Left lobe of liver (tissue), 2 donors: ENCODE measurements at regions not wholly inside any gene's neighbourhood (a gene's known extent, or its start where the extent isn't known, plus 50 kb on each side); places are given as distances from the start of the nearest gene placed in this dataset.

Experiments used
- ATAC-seq: fragments of 200-7000 bp; cut with Tn5 transposase; one replicate; pipeline ENCODE4 v1.9.1; 2020; ENCODE audit warnings: mild to moderate bottlenecking, moderate library complexity
- DNase-seq: peaks from one replicate; pipeline ENCODE4 v3.0.0-alpha.2; 2020; ENCODE audit warnings: low spot score
- donor health status: DM: no; HTN: no; CAD: no; lungs with moderate emphysema.
- donor health status: DM: no; HTN: yes; CAD: no.

GRCh38 chr12:75974323-75975187, 57.0 kb downstream of the PHLDA1 start:
- ATAC-seq (no peak), DNase-seq (no peak)

- ATAC-seq: no peak
- DNase-seq: no peak
These were observed 60.3 kb downstream of the PHLDA1 start for GRCh38 chr12:75971253-75971652.

GRCh38 chr12:75970310-75970709, 61.3 kb downstream of the PHLDA1 start:
- ATAC-seq: no peak
- no peak for DNase-seq

GRCh38 chr12:75969768-75970167, 61.8 kb downstream of the PHLDA1 start:
- ATAC-seq (peak; percentile 17), DNase-seq (no peak)

GRCh38 chr12:75965661-75966060, 65.9 kb downstream of the PHLDA1 start:
- DNase-seq: no peak
- ATAC-seq: no peak

GRCh38 chr12:75964150-75964549, 67.4 kb downstream of the PHLDA1 start:
- DNase-seq (no peak), ATAC-seq (peak; percentile 53)

GRCh38 chr12:75961878-75962277, 69.7 kb downstream of the PHLDA1 start:
- DNase-seq (no peak), ATAC-seq (no peak)

- DNase-seq: no peak
These were observed 70.5 kb downstream of the PHLDA1 start for GRCh38 chr12:75960954-75961661.

GRCh38 chr12:75960086-75960910, 71.3 kb downstream of the PHLDA1 start:
- peak; percentile 40 for ATAC-seq
- no peak for DNase-seq

More at GRCh38 chr12:75960954-75961661, 70.5 kb downstream of the PHLDA1 start:
- ATAC-seq: no peak

GRCh38 chr12:75959506-75959905, 72.1 kb downstream of the PHLDA1 start:
- ATAC-seq: no peak

GRCh38 chr12:75959060-75959459, 72.5 kb downstream of the PHLDA1 start:
- no peak for ATAC-seq
- no peak for DNase-seq

More at GRCh38 chr12:75959506-75959905, 72.1 kb downstream of the PHLDA1 start:
- DNase-seq: no peak

GRCh38 chr12:75955251-75955650, 76.3 kb downstream of the PHLDA1 start:
- DNase-seq (no peak), ATAC-seq (no peak)

- ATAC-seq (no peak), DNase-seq (no peak)
These were observed 76.8 kb downstream of the PHLDA1 start for GRCh38 chr12:75954749-75955148.

GRCh38 chr12:75954041-75954440, 77.5 kb downstream of the PHLDA1 start:
- DNase-seq: no peak
- ATAC-seq: peak; percentile 14

- no peak for ATAC-seq
These were observed 78.2 kb downstream of the PHLDA1 start for GRCh38 chr12:75953312-75953906.

GRCh38 chr12:75951399-75952278, 79.9 kb downstream of the PHLDA1 start:
- peak; percentile 47 for ATAC-seq

More at GRCh38 chr12:75953312-75953906, 78.2 kb downstream of the PHLDA1 start:
- no peak for DNase-seq

GRCh38 chr12:75947156-75947723, 84.3 kb downstream of the PHLDA1 start:
- DNase-seq (no peak), ATAC-seq (no peak)

More at GRCh38 chr12:75951399-75952278, 79.9 kb downstream of the PHLDA1 start:
- DNase-seq: no peak

GRCh38 chr12:75945581-75945980, 86.0 kb downstream of the PHLDA1 start:
- DNase-seq (no peak), ATAC-seq (no peak)

GRCh38 chr12:75944905-75945432, 86.6 kb downstream of the PHLDA1 start:
- DNase-seq (no peak), ATAC-seq (no peak)
